Endothelial cell of umbilical vein (primary cell): ENCODE measurements at regions not wholly inside any gene's neighbourhood (a gene's known extent, or its start where the extent isn't known, plus 50 kb on each side); places are given as distances from the start of the nearest gene placed in this dataset.

Experiments
- BruUV-seq: library from RNA; stranded (reverse); fragments of 400-500 nt; replicated peaks from 2 replicates; lab custom pipeline; 2021; lab: Mats Ljungman, UMichigan
- CTCF ChIA-PET: fragments of 300-600, 350-600 bp; sonication (Branson Sonifier 250); formaldehyde crosslinking; loops from one replicate; lab custom pipeline; 2021; ENCODE audit warnings: antibody characterized with exemption, inconsistent platforms; lab: Charles Lee
- POLR2A ChIA-PET: fragments of 300-600, 350-600 bp; sonication (Branson Sonifier 250); formaldehyde crosslinking; loops from one replicate; lab custom pipeline; 2021; ENCODE audit warnings: antibody characterized with exemption, inconsistent platforms; lab: Charles Lee
- DNase-seq: peaks from one replicate; pipeline ENCODE4 v3.0.0-alpha.2; 2011; ENCODE audit warnings: low read depth, low spot score
- FAIRE-seq: peaks from 2 replicates; lab custom pipeline; 2011; peaks lifted over from hg19 to GRCh38; lab: Jason Lieb, UNC
- H2AFZ ChIP-seq: 2 replicates; pipeline ENCODE4 v1.6.0; 2012; ENCODE audit warnings: low read depth, low read length, control low read depth, inconsistent platforms
- H3K27ac ChIP-seq: 2 replicates; pipeline ENCODE4 v1.5.1; 2011; ENCODE audit warnings: low read depth, mild to moderate bottlenecking, control low read depth, low read length, moderate library complexity; ENCODE audit not compliant: insufficient read depth
- H3K27me3 ChIP-seq, 2 experiments: 2 replicates each; pipeline versions ENCODE4 v1.6.0 to v1.6.1; 2011; ENCODE audit warnings: low read length in 2 of 2, mixed read lengths in 1 of 2; ENCODE audit not compliant: control insufficient read depth in 2 of 2, insufficient read depth in 2 of 2
- H3K36me3 ChIP-seq, 2 experiments: 2 replicates in 1 of 2; 3 replicates in 1 of 2; pipeline ENCODE4 v1.5.1; 2011; ENCODE audit warnings: low read length in 2 of 2, mild to moderate bottlenecking in 1 of 2, moderate library complexity in 1 of 2; ENCODE audit not compliant: control insufficient read depth in 2 of 2, insufficient read depth in 2 of 2; ENCODE audit errors: extremely low read depth in 1 of 2
- H3K4me1 ChIP-seq: 3 replicates; pipeline ENCODE4 v1.5.1; 2011; ENCODE audit warnings: mild to moderate bottlenecking, low read length; ENCODE audit not compliant: control insufficient read depth, insufficient read depth; ENCODE audit errors: extremely low read depth
- H3K4me2 ChIP-seq: 2 replicates; pipeline ENCODE4 v1.6.1; 2011; ENCODE audit warnings: low read length, control low read depth, mixed read lengths; ENCODE audit not compliant: insufficient read depth
- H3K4me3 ChIP-seq, 3 experiments: fragments of 200-600 bp in 1 of 3; sonication (generic), shearing (Covaris generic) in 1 of 3; replicated peaks in 1 of 3; 2 replicates each; pipeline ENCODE4 v1.5.1; 2011 to 2016; ENCODE audit warnings: control low read depth in 3 of 3, low read length in 3 of 3, mild to moderate bottlenecking in 2 of 3, inconsistent platforms in 1 of 3, low read depth in 1 of 3, moderate library complexity in 1 of 3; ENCODE audit not compliant: insufficient read depth in 1 of 3
- H3K79me2 ChIP-seq: 2 replicates; pipeline ENCODE4 v1.6.0; 2012; ENCODE audit warnings: low read length, inconsistent platforms; ENCODE audit not compliant: control insufficient read depth, insufficient read depth
- H3K9ac ChIP-seq: replicated peaks from 2 replicates; pipeline ENCODE3; 2011; ENCODE audit warnings: low read length, control low read depth; ENCODE audit not compliant: insufficient read depth; ENCODE audit errors: extremely low read depth
- H3K9me1 ChIP-seq: replicated peaks from 3 replicates; pipeline ENCODE4 v1.6.0; 2011; ENCODE audit warnings: mild to moderate bottlenecking, low read length; ENCODE audit not compliant: control insufficient read depth, insufficient read depth; ENCODE audit errors: extremely low read depth
- H3K9me3 ChIP-seq: replicated peaks from 2 replicates; pipeline ENCODE4 v1.5.1; 2012; ENCODE audit warnings: low read length, inconsistent platforms; ENCODE audit not compliant: control insufficient read depth, insufficient read depth
- H4K20me1 ChIP-seq: replicated peaks from 2 replicates; pipeline ENCODE3; 2011; ENCODE audit warnings: mild to moderate bottlenecking, low read length; ENCODE audit not compliant: control insufficient read depth, insufficient read depth; ENCODE audit errors: extremely low read depth
- EZH2 ChIP-seq: IDR thresholded peaks from 2 replicates; pipeline ENCODE4 v1.6.1; 2012; ENCODE audit warnings: borderline replicate concordance, low read depth, mild to moderate bottlenecking, moderate library complexity, low read length, inconsistent platforms; ENCODE audit not compliant: severe bottlenecking
- FOS ChIP-seq: IDR thresholded peaks from 2 replicates; pipeline ENCODE4 v1.6.1; 2011; ENCODE audit warnings: mild to moderate bottlenecking, low read length, moderate library complexity, borderline replicate concordance; ENCODE audit not compliant: insufficient read depth
- GATA2 ChIP-seq: IDR thresholded peaks from 2 replicates; pipeline ENCODE4 v1.7.0; 2011; ENCODE audit warnings: low read depth, mild to moderate bottlenecking, moderate library complexity, mixed read lengths, low read length; ENCODE audit not compliant: insufficient read length, insufficient read depth
- JUN ChIP-seq: IDR thresholded peaks from 2 replicates; pipeline ENCODE4 v1.6.1; 2011; ENCODE audit warnings: borderline replicate concordance, low read depth; ENCODE audit not compliant: insufficient read length, insufficient read depth
- MYC ChIP-seq: IDR thresholded peaks from one replicate; pipeline ENCODE4 v1.6.1; 2011; ENCODE audit warnings: mild to moderate bottlenecking, low read depth, low read length
- POLR2A ChIP-seq: IDR thresholded peaks from 2 replicates; pipeline ENCODE4 v1.6.1; 2012; ENCODE audit warnings: low read depth, mild to moderate bottlenecking, control low read depth, low read length
- POLR2AphosphoS5 ChIP-seq: IDR thresholded peaks from 2 replicates; pipeline ENCODE4 v1.6.1; 2012; ENCODE audit warnings: low read depth, mild to moderate bottlenecking, control low read depth, low read length, moderate library complexity; ENCODE audit not compliant: insufficient read depth
- dilution Hi-C: fragments of 300-500 bp; cut with MboI; formaldehyde crosslinking; loops from one replicate; pipeline ENCODE4 v1.15.0; 2019; ENCODE audit warnings: low sequenced_read_pairs; ENCODE audit not compliant: extremely low pct_ligation_motif_present
- intact Hi-C: fragments of 100-400 bp; cut with micrococcal nuclease; formaldehyde crosslinking; loops from one replicate; pipeline ENCODE4 v1.10.0; 2022
- TF ChIP-seq, protein P1 (sequence below): IDR thresholded peaks from 2 replicates; pipeline ENCODE4 v1.6.1; 2011; ENCODE audit not compliant: insufficient read depth, insufficient read length
- TF ChIP-seq, protein P2 (sequence below), 2 donors: IDR thresholded peaks; 1 replicate in 1 of 2; 2 replicates in 1 of 2; pipeline ENCODE4 v1.5.1; 2011; ENCODE audit warnings: low read length in 2 of 2, mild to moderate bottlenecking in 2 of 2, moderate library complexity in 2 of 2, control low read depth in 1 of 2, inconsistent platforms in 1 of 2, low read depth in 1 of 2; ENCODE audit not compliant: insufficient read depth in 1 of 2; ENCODE audit errors: extremely low read depth in 1 of 2

DNA sequence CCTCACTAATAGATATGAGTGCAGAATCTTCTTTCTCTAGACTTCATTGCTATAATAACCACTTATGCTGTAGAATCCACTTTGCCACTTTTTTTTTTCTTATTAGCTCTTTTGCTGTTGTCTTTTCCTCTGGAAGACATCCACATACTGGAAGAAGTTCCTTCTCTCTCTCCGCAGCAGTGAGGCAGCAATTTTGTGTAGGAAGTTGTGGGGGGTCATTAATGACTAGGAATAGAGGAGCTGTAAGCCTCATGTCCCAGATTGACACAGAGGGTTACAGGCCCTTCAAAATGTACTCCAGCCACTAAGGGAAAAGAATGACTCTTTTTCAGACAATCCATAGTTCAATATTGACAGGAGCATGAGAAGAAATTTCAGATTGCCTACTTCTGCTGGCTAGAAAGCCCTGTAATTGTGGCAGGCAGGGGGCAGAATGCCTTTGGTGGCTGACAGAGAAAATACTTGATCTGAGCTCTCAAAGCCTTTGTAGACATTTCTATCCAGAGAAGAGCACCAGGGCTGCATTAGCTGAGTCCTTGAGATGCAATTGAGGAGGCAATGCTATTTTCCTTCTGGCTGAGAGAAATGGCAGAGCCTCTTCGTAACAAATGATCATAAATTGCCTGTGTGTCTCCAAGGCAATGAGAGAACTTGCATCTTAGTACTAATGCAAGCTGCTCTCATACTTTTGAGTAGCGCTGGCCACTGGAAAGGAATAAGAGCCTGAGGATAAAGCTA, 856.2 kb downstream of the STIM2 start:
- Histone ChIP-seq H3K27me3 (no peaks in the 10 kb centered on the region), H3K79me2 (no peaks in the 10 kb centered on the region), H3K9me1 (no peaks in the 10 kb centered on the region), H3K4me3 (no peak overlapping the region), H4K20me1 (no peaks in the 10 kb centered on the region), H3K9ac (no peak overlapping the region), H3K9me3 (peaks cover 2% of the 10 kb centered on the region), H3K36me3 (no peaks in the 10 kb centered on the region), H3K4me2 (no peak overlapping the region), H3K27ac (no peak overlapping the region), H3K4me1 (no peaks in the 10 kb centered on the region), H2AFZ (no peak overlapping the region)
- no TSS peak for BruUV-seq
- no peak for DNase-seq
- FAIRE-seq, result no peak
- POLR2A ChIA-PET, result no interaction called here
- dilution Hi-C loops, result no loop called here
- CTCF ChIA-PET, result no interaction called here
- TF ChIP-seq GATA2 (no peak), POLR2A (no peak), FOS (no peak), MYC (no peak), JUN (no peak), POLR2AphosphoS5 (no peak), EZH2 (no peak)
- TF ChIP-seq, protein P1, sequence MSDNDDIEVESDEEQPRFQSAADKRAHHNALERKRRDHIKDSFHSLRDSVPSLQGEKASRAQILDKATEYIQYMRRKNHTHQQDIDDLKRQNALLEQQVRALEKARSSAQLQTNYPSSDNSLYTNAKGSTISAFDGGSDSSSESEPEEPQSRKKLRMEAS, result no peak
- TF ChIP-seq, protein P2, sequence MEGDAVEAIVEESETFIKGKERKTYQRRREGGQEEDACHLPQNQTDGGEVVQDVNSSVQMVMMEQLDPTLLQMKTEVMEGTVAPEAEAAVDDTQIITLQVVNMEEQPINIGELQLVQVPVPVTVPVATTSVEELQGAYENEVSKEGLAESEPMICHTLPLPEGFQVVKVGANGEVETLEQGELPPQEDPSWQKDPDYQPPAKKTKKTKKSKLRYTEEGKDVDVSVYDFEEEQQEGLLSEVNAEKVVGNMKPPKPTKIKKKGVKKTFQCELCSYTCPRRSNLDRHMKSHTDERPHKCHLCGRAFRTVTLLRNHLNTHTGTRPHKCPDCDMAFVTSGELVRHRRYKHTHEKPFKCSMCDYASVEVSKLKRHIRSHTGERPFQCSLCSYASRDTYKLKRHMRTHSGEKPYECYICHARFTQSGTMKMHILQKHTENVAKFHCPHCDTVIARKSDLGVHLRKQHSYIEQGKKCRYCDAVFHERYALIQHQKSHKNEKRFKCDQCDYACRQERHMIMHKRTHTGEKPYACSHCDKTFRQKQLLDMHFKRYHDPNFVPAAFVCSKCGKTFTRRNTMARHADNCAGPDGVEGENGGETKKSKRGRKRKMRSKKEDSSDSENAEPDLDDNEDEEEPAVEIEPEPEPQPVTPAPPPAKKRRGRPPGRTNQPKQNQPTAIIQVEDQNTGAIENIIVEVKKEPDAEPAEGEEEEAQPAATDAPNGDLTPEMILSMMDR (IDR thresholded peaks at IDR 0.05; ENCODE audit: extremely low read depth in 1 of 2, insufficient read depth in 1 of 2, low read depth in 1 of 2, low read length in 2 of 2), result no peak
- intact Hi-C loops, result no loop called here
